Liver (tissue), 8 donors: ENCODE measurements at regions not wholly inside any gene's neighbourhood (a gene's known extent, or its start where the extent isn't known, plus 50 kb on each side); places are given as distances from the start of the nearest gene placed in this dataset.

Experiments
- DNase-seq: peaks from one replicate; pipeline ENCODE4 v3.0.0-alpha.2; 2017; ENCODE audit warnings: low spot score
- H3K27ac ChIP-seq, 2 donors: one replicate each; pipeline ENCODE4 v1.7.0; 2013; ENCODE audit warnings: inconsistent platforms in 2 of 2, low read length in 2 of 2, control low read depth in 1 of 2, low read depth in 1 of 2, mild to moderate bottlenecking in 1 of 2
- H3K27me3 ChIP-seq, 4 donors: one replicate each; pipeline versions ENCODE4 v1.6.1 to v1.7.0; 2013; ENCODE audit warnings: low read length in 3 of 4, inconsistent platforms in 1 of 4, mild to moderate bottlenecking in 1 of 4, moderate library complexity in 1 of 4; ENCODE audit not compliant: control insufficient read depth in 4 of 4, insufficient read depth in 4 of 4
- H3K36me3 ChIP-seq, 4 donors: one replicate each; pipeline versions ENCODE4 v1.6.1 to v1.7.0; 2013; ENCODE audit warnings: low read length in 3 of 4, mild to moderate bottlenecking in 3 of 4, low read depth in 1 of 4, moderate library complexity in 1 of 4; ENCODE audit not compliant: control insufficient read depth in 4 of 4, insufficient read depth in 3 of 4
- H3K4me1 ChIP-seq, 4 donors: one replicate each; pipeline versions ENCODE4 v1.6.1 to v1.7.0; 2013; ENCODE audit warnings: low read length in 3 of 4, mild to moderate bottlenecking in 3 of 4, moderate library complexity in 1 of 4; ENCODE audit not compliant: control insufficient read depth in 4 of 4, insufficient read depth in 4 of 4
- H3K4me3 ChIP-seq, 3 donors: one replicate each; pipeline versions ENCODE4 v1.6.1 to v1.7.0; 2013; ENCODE audit warnings: low read length in 3 of 3, control low read depth in 1 of 3, low read depth in 1 of 3, mild to moderate bottlenecking in 1 of 3
- H3K9ac ChIP-seq, 2 donors: one replicate each; pipeline ENCODE4 v1.7.0; 2013; ENCODE audit warnings: low read length in 2 of 2, mild to moderate bottlenecking in 2 of 2, moderate library complexity in 2 of 2, control low read depth in 1 of 2, low read depth in 1 of 2
- H3K9me3 ChIP-seq, 4 donors: one replicate each; pipeline versions ENCODE4 v1.6.1 to v1.7.0; 2013; ENCODE audit warnings: low read length in 3 of 4; ENCODE audit not compliant: control insufficient read depth in 4 of 4
- ATF3 ChIP-seq: IDR thresholded peaks from 2 replicates; pipeline ENCODE4 v1.6.1; 2016; ENCODE audit warnings: antibody characterized with exemption
- EGR1 ChIP-seq, 2 donors: IDR thresholded peaks; 2 replicates each; pipeline ENCODE4 v1.6.1; 2016 to 2018; ENCODE audit warnings: antibody characterized with exemption in 2 of 2, low read depth in 2 of 2
- FOXA1 ChIP-seq: IDR thresholded peaks from 2 replicates; pipeline ENCODE4 v1.6.1; 2016; ENCODE audit warnings: antibody characterized with exemption
- FOXA2 ChIP-seq: IDR thresholded peaks from 2 replicates; pipeline ENCODE4 v1.6.1; 2016; ENCODE audit warnings: antibody characterized with exemption
- GABPA ChIP-seq, 2 donors: IDR thresholded peaks in 1 of 2; conservative IDR thresholded peaks in 1 of 2; 2 replicates each; pipeline ENCODE4 v1.6.1; 2016; ENCODE audit warnings: antibody characterized with exemption in 2 of 2, mild to moderate bottlenecking in 1 of 2, moderate library complexity in 1 of 2
- HNF4A ChIP-seq, 2 donors: conservative IDR thresholded peaks; 2 replicates each; pipeline ENCODE4 v1.6.1; 2016; ENCODE audit warnings: antibody characterized with exemption in 2 of 2, mild to moderate bottlenecking in 2 of 2
- HNF4G ChIP-seq: IDR thresholded peaks from 2 replicates; pipeline ENCODE4 v1.6.1; 2016; ENCODE audit warnings: antibody characterized with exemption
- JUND ChIP-seq, 2 donors: IDR thresholded peaks; 2 replicates each; pipeline ENCODE4 v1.6.1; 2016; ENCODE audit warnings: antibody characterized with exemption in 2 of 2
- MAX ChIP-seq: IDR thresholded peaks from 2 replicates; pipeline ENCODE4 v1.6.1; 2016; ENCODE audit warnings: antibody characterized with exemption
- NR2F2 ChIP-seq: IDR thresholded peaks from 2 replicates; pipeline ENCODE4 v1.6.1; 2016; ENCODE audit warnings: antibody characterized with exemption
- RAD21 ChIP-seq, 2 donors: IDR thresholded peaks; 2 replicates each; pipeline ENCODE4 v1.6.1; 2016; ENCODE audit warnings: antibody characterized with exemption in 2 of 2, mild to moderate bottlenecking in 2 of 2
- REST ChIP-seq: IDR thresholded peaks from 2 replicates; pipeline ENCODE4 v1.6.1; 2016; ENCODE audit warnings: antibody characterized with exemption, mild to moderate bottlenecking
- RXRA ChIP-seq, 2 donors: IDR thresholded peaks; 2 replicates each; pipeline ENCODE4 v1.6.1; 2017 to 2018; ENCODE audit warnings: antibody characterized with exemption in 2 of 2, mild to moderate bottlenecking in 1 of 2
- SP1 ChIP-seq: IDR thresholded peaks from 2 replicates; pipeline ENCODE4 v1.6.1; 2018; ENCODE audit warnings: antibody characterized with exemption, mild to moderate bottlenecking
- TAF1 ChIP-seq: conservative IDR thresholded peaks from 2 replicates; pipeline ENCODE4 v1.6.1; 2016; ENCODE audit warnings: antibody characterized with exemption, mild to moderate bottlenecking
- YY1 ChIP-seq: IDR thresholded peaks from 2 replicates; pipeline ENCODE4 v1.6.1; 2016; ENCODE audit warnings: antibody characterized with exemption, mild to moderate bottlenecking
- ZBTB33 ChIP-seq: IDR thresholded peaks from 2 replicates; pipeline ENCODE4 v1.6.1; 2016; ENCODE audit warnings: antibody characterized with exemption
- WGBS: extraction: QIAGEN DNeasy Blood & Tissue Kit; methylation state at CpG from one replicate; pipeline ENCODE4 v1.1.7; 2013; 5-methylcytosine and 5-hydroxymethylcytosine counted together
- TF ChIP-seq, protein P1 (sequence below): fragments of 150-350 bp; IDR thresholded peaks from 2 replicates; pipeline ENCODE4 v1.5.1; 2017; ENCODE audit warnings: improper control_type of control experiment, low read depth, low read length; ENCODE audit not compliant: missing input control
- donor health status: healthy.
- donor health status: healthy.
- donor health status: healthy.
- donor health status: healthy.
- donor health status: healthy.

DNA sequence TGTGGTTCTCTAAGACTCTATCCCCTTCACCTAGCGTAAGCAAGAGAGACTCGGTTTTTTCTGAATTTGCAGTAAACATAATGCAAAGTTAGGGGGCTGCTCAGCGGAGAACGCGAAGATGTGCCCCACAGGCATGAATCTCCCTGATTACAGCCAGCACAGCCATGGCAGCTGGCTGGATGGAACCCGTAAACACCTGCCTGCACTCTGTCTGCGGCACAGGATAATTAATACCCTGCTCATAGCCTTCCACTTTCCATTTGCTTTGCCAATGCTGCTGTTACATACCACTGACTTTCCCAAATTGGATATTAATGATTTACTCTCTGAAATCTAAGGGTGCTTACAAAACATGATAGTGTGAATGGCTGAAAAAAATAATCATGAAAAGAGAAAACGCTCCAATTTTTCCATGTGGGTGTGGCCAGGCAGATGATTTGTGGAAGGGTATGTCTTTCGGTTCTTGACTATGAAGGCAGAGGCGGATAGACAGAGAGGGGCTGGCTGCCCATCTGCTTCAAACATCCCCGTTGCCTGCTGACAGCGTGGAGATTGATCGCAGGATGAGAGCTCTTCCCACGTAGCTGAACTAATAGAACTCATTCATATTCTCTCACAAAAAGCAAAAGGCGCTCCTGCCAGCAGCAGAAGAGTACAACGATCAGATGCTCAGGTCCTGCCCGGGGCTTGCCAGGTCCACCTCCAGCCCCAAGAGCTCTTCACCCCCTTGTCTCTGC, 193.2 kb upstream of the GHITM start (continued):
- no peak for TF ChIP-seq JUND (IDR thresholded peaks at IDR 0.05)

DNA sequence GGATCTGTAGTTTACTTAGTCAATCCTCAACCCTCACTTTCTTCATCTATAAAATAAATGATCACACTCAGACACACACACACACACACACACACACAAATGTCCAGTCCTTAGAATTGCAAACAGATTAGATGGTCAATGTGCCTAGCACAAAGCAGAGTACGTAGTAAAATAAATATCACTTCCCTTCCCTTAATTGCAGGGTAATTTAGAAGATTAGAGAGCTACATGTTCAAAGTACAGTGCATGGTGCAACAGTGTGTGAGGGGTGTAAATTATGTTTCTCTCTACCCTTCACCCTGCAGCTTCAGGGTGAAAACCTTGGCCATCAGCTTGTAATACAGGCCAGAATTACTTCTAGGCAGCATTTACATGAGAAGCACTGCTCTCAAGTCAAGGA, 187.0 kb upstream of the GHITM start:
- Histone ChIP-seq H3K36me3 (no peaks in the 10 kb centered on the region), H3K9ac (no peak overlapping the region), H3K4me1 (no peaks in the 10 kb centered on the region), H3K27ac (no peak overlapping the region), H3K9me3 (no peaks in the 10 kb centered on the region), H3K27me3 (peaks cover 0 to 2% (median 0%) of the 10 kb centered on the region in 4 donors), H3K4me3 (no peak overlapping the region)
- no peak for DNase-seq
- 60% methylated on average over 1 of the region's 1 CpG for WGBS
- TF ChIP-seq EGR1 (IDR thresholded peaks at IDR 0.05; ENCODE audit: low read depth in 2 of 2) (no peak), YY1 (no peak)

GRCh38 chr10:83953589-83953988, 185.7 kb upstream of the GHITM start:
- DNase-seq: no peak
- Histone ChIP-seq H3K9me3 (no peaks in the 10 kb centered on the region), H3K36me3 (no peaks in the 10 kb centered on the region), H3K9ac (no peak overlapping the region), H3K27me3 (peaks cover 0 to 2% (median 0%) of the 10 kb centered on the region in 4 donors), H3K4me1 (no peaks in the 10 kb centered on the region), H3K27ac (no peak overlapping the region), H3K4me3 (no peak overlapping the region)
- no peak for TF ChIP-seq ZBTB33
- TF ChIP-seq YY1: no peak
- no peak for TF ChIP-seq TAF1
- TF ChIP-seq RAD21 (IDR thresholded peaks at IDR 0.05): no peak
- no peak for TF ChIP-seq MAX
- no peak for TF ChIP-seq ATF3
- no peak for TF ChIP-seq REST
- TF ChIP-seq HNF4A (conservative IDR thresholded peaks at IDR 0.05): no peak
- no peak for TF ChIP-seq JUND (IDR thresholded peaks at IDR 0.05)
- TF ChIP-seq FOXA1: no peak
- no peak for TF ChIP-seq RXRA (IDR thresholded peaks at IDR 0.05)
- no peak for TF ChIP-seq NR2F2
- TF ChIP-seq GABPA (IDR thresholded peaks at IDR 0.05 in 1 of 2, conservative IDR thresholded peaks at IDR 0.05 in 1 of 2): no peak
- TF ChIP-seq EGR1 (IDR thresholded peaks at IDR 0.05; ENCODE audit: low read depth in 2 of 2): no peak
- TF ChIP-seq HNF4G: no peak
- no peak for TF ChIP-seq FOXA2
- TF ChIP-seq, protein P1, sequence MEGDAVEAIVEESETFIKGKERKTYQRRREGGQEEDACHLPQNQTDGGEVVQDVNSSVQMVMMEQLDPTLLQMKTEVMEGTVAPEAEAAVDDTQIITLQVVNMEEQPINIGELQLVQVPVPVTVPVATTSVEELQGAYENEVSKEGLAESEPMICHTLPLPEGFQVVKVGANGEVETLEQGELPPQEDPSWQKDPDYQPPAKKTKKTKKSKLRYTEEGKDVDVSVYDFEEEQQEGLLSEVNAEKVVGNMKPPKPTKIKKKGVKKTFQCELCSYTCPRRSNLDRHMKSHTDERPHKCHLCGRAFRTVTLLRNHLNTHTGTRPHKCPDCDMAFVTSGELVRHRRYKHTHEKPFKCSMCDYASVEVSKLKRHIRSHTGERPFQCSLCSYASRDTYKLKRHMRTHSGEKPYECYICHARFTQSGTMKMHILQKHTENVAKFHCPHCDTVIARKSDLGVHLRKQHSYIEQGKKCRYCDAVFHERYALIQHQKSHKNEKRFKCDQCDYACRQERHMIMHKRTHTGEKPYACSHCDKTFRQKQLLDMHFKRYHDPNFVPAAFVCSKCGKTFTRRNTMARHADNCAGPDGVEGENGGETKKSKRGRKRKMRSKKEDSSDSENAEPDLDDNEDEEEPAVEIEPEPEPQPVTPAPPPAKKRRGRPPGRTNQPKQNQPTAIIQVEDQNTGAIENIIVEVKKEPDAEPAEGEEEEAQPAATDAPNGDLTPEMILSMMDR: no peak
- no peak for TF ChIP-seq SP1
- 69% methylated on average over 2 of the region's 2 CpGs for WGBS
